H1 (cell line): ENCODE measurements at regions not wholly inside any gene's neighbourhood (a gene's known extent, or its start where the extent isn't known, plus 50 kb on each side); places are given as distances from the start of the nearest gene placed in this dataset.

Source experiments
- CTCF ChIA-PET: fragments of 300-600 bp; sonication (Branson Sonifier 250); formaldehyde crosslinking; loops from one replicate; lab custom pipeline; 2021; ENCODE audit not compliant: partially characterized antibody; lab: Charles Lee
- POLR2A ChIA-PET: fragments of 300-600 bp; sonication (Branson Sonifier 250); formaldehyde crosslinking; loops from one replicate; lab custom pipeline; 2021; ENCODE audit warnings: inconsistent platforms; ENCODE audit not compliant: partially characterized antibody; lab: Charles Lee
- DNase-seq, 2 experiments: peaks; one replicate each; pipeline versions ENCODE4 v3.0.0 to v3.0.0-alpha.2; 2010 to 2022; ENCODE audit warnings: low spot score in 2 of 2, low read depth in 1 of 2, mixed read lengths in 1 of 2
- FAIRE-seq: peaks from 2 replicates; lab custom pipeline; 2011; peaks lifted over from hg19 to GRCh38; lab: Jason Lieb, UNC
- H2AFZ ChIP-seq: 2 replicates; pipeline ENCODE4 v1.8.1; 2012; ENCODE audit warnings: low read length, inconsistent platforms
- H2AK5ac ChIP-seq: 2 replicates; pipeline ENCODE4 v1.6.1; 2013; ENCODE audit warnings: low read depth, low read length
- H2BK120ac ChIP-seq: replicated peaks from 2 replicates; pipeline ENCODE3; 2013; ENCODE audit warnings: low read depth, low read length, inconsistent platforms
- H2BK12ac ChIP-seq: 2 replicates; pipeline ENCODE4 v1.6.1; 2013; ENCODE audit warnings: low read depth, low read length
- H2BK15ac ChIP-seq: 2 replicates; pipeline ENCODE4 v1.6.1; 2013; ENCODE audit warnings: low read length
- H2BK20ac ChIP-seq: 2 replicates; pipeline ENCODE4 v1.6.1; 2013; ENCODE audit warnings: low read length
- H2BK5ac ChIP-seq: 2 replicates; pipeline ENCODE4 v1.6.1; 2013; ENCODE audit warnings: low read depth, low read length
- H3K14ac ChIP-seq: 2 replicates; pipeline ENCODE4 v1.6.1; 2013; ENCODE audit warnings: inconsistent platforms; ENCODE audit not compliant: insufficient read length
- H3K18ac ChIP-seq: 2 replicates; pipeline ENCODE4 v1.6.1; 2013; ENCODE audit warnings: low read length; ENCODE audit errors: extremely low read depth
- H3K23ac ChIP-seq: 2 replicates; pipeline ENCODE4 v1.6.1; 2013; ENCODE audit warnings: inconsistent platforms; ENCODE audit not compliant: insufficient read length
- H3K23me2 ChIP-seq: 2 replicates; pipeline ENCODE4 v1.6.1; 2013; ENCODE audit warnings: low read depth, low read length
- H3K27ac ChIP-seq: 2 replicates; pipeline ENCODE4 v1.6.1; 2011; ENCODE audit warnings: low read depth, low read length, inconsistent platforms
- H3K27me3 ChIP-seq, 4 experiments: replicated peaks in 1 of 4; 1 replicate in 1 of 4; 2 replicates in 3 of 4; pipeline versions ENCODE4 v1.6.1 to v1.8.1; 2011 to 2013; ENCODE audit warnings: low read length in 3 of 4, mild to moderate bottlenecking in 3 of 4, inconsistent platforms in 2 of 4, mixed read lengths in 2 of 4, moderate library complexity in 1 of 4; ENCODE audit not compliant: control insufficient read depth in 3 of 4, insufficient read depth in 3 of 4; ENCODE audit errors: extremely low read depth in 1 of 4
- H3K36me3 ChIP-seq, 4 experiments: 2 replicates each; pipeline versions ENCODE4 v1.6.1 to v1.8.1; 2011 to 2013; ENCODE audit warnings: mild to moderate bottlenecking in 4 of 4, low read length in 3 of 4, moderate library complexity in 2 of 4, control low read depth in 1 of 4, inconsistent platforms in 1 of 4; ENCODE audit not compliant: insufficient read depth in 4 of 4, control insufficient read depth in 2 of 4
- H3K4ac ChIP-seq: replicated peaks from 2 replicates; pipeline ENCODE3; 2013; ENCODE audit warnings: low read length, low read depth, mixed read lengths, inconsistent platforms; ENCODE audit not compliant: insufficient read length
- H3K4me1 ChIP-seq, 4 experiments: replicated peaks in 1 of 4; 1 replicate in 1 of 4; 2 replicates in 3 of 4; pipeline versions ENCODE4 v1.6.1 to v1.8.1; 2011 to 2013; ENCODE audit warnings: low read length in 3 of 4, inconsistent platforms in 2 of 4, mixed read lengths in 1 of 4; ENCODE audit not compliant: insufficient read depth in 4 of 4, control insufficient read depth in 3 of 4
- H3K4me2 ChIP-seq, 2 experiments: 2 replicates each; pipeline versions ENCODE4 v1.6.1 to v1.8.1; 2011 to 2013; ENCODE audit warnings: low read depth in 2 of 2, low read length in 2 of 2, control low read depth in 1 of 2, inconsistent platforms in 1 of 2, mild to moderate bottlenecking in 1 of 2; ENCODE audit not compliant: insufficient read depth in 1 of 2
- H3K4me3 ChIP-seq, 4 experiments: fragments of 200-600, 300-600 bp in 1 of 4; sonication (generic), shearing (Covaris generic), sonication (Bioruptor Twin) in 1 of 4; 2 replicates each; pipeline versions ENCODE4 v1.5.1 to v1.8.1; 2011 to 2016; ENCODE audit warnings: low read length in 4 of 4, low read depth in 3 of 4, control low read depth in 2 of 4, inconsistent platforms in 2 of 4, mild to moderate bottlenecking in 2 of 4, mixed read lengths in 1 of 4, moderate library complexity in 1 of 4; ENCODE audit not compliant: insufficient read depth in 2 of 4; ENCODE audit errors: extremely low read depth in 1 of 4
- H3K56ac ChIP-seq: replicated peaks from 2 replicates; pipeline ENCODE3; 2013; ENCODE audit warnings: low read depth, mild to moderate bottlenecking, mixed read lengths, low read length, inconsistent platforms; ENCODE audit not compliant: insufficient read length
- H3K79me1 ChIP-seq: 2 replicates; pipeline ENCODE4 v1.6.1; 2013; ENCODE audit warnings: low read depth, low read length, control low read depth
- H3K79me2 ChIP-seq, 2 experiments: 2 replicates each; pipeline versions ENCODE4 v1.6.1 to v1.8.1; 2012 to 2013; ENCODE audit warnings: low read length in 2 of 2, mild to moderate bottlenecking in 2 of 2, inconsistent platforms in 1 of 2; ENCODE audit not compliant: insufficient read depth in 2 of 2, control insufficient read depth in 1 of 2
- H3K9ac ChIP-seq, 4 experiments: replicated peaks in 1 of 4; 1 replicate in 1 of 4; 2 replicates in 3 of 4; pipeline versions ENCODE4 v1.6.1 to v1.8.1; 2011 to 2013; ENCODE audit warnings: low read depth in 3 of 4, low read length in 3 of 4, control low read depth in 2 of 4, mild to moderate bottlenecking in 2 of 4, moderate library complexity in 2 of 4, inconsistent platforms in 1 of 4; ENCODE audit errors: extremely low read depth in 1 of 4
- H3K9me3 ChIP-seq, 2 experiments: 2 replicates each; pipeline versions ENCODE4 v1.6.1 to v1.8.1; 2012 to 2013; ENCODE audit warnings: mild to moderate bottlenecking in 2 of 2, moderate library complexity in 2 of 2, control low read depth in 1 of 2, inconsistent platforms in 1 of 2, low read depth in 1 of 2, low read length in 1 of 2, mixed read lengths in 1 of 2; ENCODE audit not compliant: insufficient read depth in 2 of 2
- H4K20me1 ChIP-seq, 2 experiments: replicated peaks in 1 of 2; 2 replicates each; pipeline versions ENCODE3 to v1.8.1; 2011 to 2013; ENCODE audit warnings: inconsistent platforms in 2 of 2, low read length in 2 of 2, mild to moderate bottlenecking in 1 of 2; ENCODE audit not compliant: insufficient read depth in 2 of 2, control insufficient read depth in 1 of 2
- H4K5ac ChIP-seq: 2 replicates; pipeline ENCODE4 v1.6.1; 2013; ENCODE audit warnings: low read length, low read depth, mixed read lengths, inconsistent platforms; ENCODE audit not compliant: insufficient read length
- H4K8ac ChIP-seq: 2 replicates; pipeline ENCODE4 v1.8.0; 2013; ENCODE audit warnings: mild to moderate bottlenecking, moderate library complexity, low read length, inconsistent platforms; ENCODE audit not compliant: insufficient read depth; ENCODE audit errors: extremely low read depth
- H4K91ac ChIP-seq: replicated peaks from 2 replicates; pipeline ENCODE3; 2013; ENCODE audit warnings: low read length, mixed read lengths, inconsistent platforms; ENCODE audit not compliant: insufficient read length
- CHD2 ChIP-seq: IDR thresholded peaks from 2 replicates; pipeline ENCODE4 v1.6.1; 2012; ENCODE audit warnings: low read length, improper control_type of control experiment
- EP300 ChIP-seq, 2 experiments: IDR thresholded peaks; 1 replicate in 1 of 2; 2 replicates in 1 of 2; pipeline ENCODE4 v1.6.1; 2011 to 2012; ENCODE audit warnings: low read depth in 2 of 2, low read length in 2 of 2, mild to moderate bottlenecking in 2 of 2, borderline replicate concordance in 1 of 2, inconsistent platforms in 1 of 2, moderate library complexity in 1 of 2
- JUN ChIP-seq: IDR thresholded peaks from 2 replicates; pipeline ENCODE4 v1.6.1; 2011; ENCODE audit warnings: low read depth, mild to moderate bottlenecking, improper control_type of control experiment, low read length
- RAD21 ChIP-seq, 2 experiments: IDR thresholded peaks in 1 of 2; conservative IDR thresholded peaks in 1 of 2; 2 replicates each; pipeline ENCODE4 v1.6.1; 2011; ENCODE audit warnings: low read depth in 2 of 2, low read length in 2 of 2, improper control_type of control experiment in 1 of 2, inconsistent platforms in 1 of 2, mild to moderate bottlenecking in 1 of 2, moderate library complexity in 1 of 2
- SAP30 ChIP-seq: fragments of 300-600 bp; sonication (generic); IDR thresholded peaks from 2 replicates; pipeline ENCODE4 v1.7.1; 2012; ENCODE audit warnings: low read length, moderate library complexity, mild to moderate bottlenecking, inconsistent platforms; ENCODE audit not compliant: insufficient read depth, insufficient replicate concordance
- SRF ChIP-seq: IDR thresholded peaks from 2 replicates; pipeline ENCODE4 v1.6.1; 2011; ENCODE audit warnings: mild to moderate bottlenecking, low read depth, low read length, moderate library complexity
- WGBS, 2 experiments: shearing (Covaris generic) in 1 of 2; methylation state at CpG; one replicate each; pipeline versions ENCODE4 v1.1.6 to v1.1.7; 2013 to 2015; ENCODE audit warnings: low lambda C conversion rate in 2 of 2, mixed read lengths in 2 of 2, inconsistent platforms in 1 of 2, low coverage in 1 of 2, missing lambda C conversion rate in 1 of 2; ENCODE audit not compliant: insufficient replicate concordance in 2 of 2, insufficient coverage in 1 of 2, insufficient read length in 1 of 2; ENCODE audit errors: extremely low coverage in 1 of 2, missing lambda C conversion rate in 1 of 2; 5-methylcytosine and 5-hydroxymethylcytosine counted together

DNA sequence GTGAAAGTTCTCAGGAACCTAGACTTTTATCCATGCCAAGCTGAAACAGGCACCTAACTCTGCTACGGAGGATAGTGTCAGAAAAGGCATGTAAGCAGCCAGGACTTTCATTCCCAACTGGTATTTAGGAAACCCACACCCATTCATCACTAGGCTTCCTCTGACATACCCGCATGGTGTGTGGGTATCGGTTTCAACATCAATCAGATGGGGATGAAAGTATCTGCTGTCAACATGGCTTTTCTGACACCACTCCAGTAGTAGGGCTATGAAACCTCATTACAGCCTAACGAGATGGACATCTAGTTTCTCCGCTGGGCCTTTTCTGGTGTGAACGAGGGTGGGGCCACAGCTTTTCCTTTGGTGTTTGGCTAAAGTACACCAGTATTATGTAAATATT, 1178.3 kb downstream of the CDH11 start:
- Histone ChIP-seq H3K4me2 (no peak overlapping the region), H3K79me1 (no peaks in the 10 kb centered on the region), H3K18ac (no peak overlapping the region), H3K27ac (no peak overlapping the region), H2BK12ac (no peak overlapping the region), H3K23me2 (no peaks in the 10 kb centered on the region), H3K79me2 (no peaks in the 10 kb centered on the region), H4K91ac (no peak overlapping the region), H3K36me3 (no peaks in the 10 kb centered on the region), H3K4me3 (no peak overlapping the region), H3K4me1 (no peaks in the 10 kb centered on the region), H2BK5ac (no peak overlapping the region), H2AK5ac (no peak overlapping the region), H4K20me1 (no peaks in the 10 kb centered on the region), H2BK120ac (no peak overlapping the region), H3K56ac (no peak overlapping the region), H2BK15ac (no peak overlapping the region), H3K14ac (no peak overlapping the region), H4K8ac (no peak overlapping the region), H3K23ac (no peak overlapping the region), H3K9ac (no peak overlapping the region), H3K9me3 (no peaks in the 10 kb centered on the region), H4K5ac (no peak overlapping the region), H3K4ac (no peak overlapping the region), H3K27me3 (no peaks in the 10 kb centered on the region), H2AFZ (no peak overlapping the region), H2BK20ac (no peak overlapping the region)
- DNase-seq (no peak), FAIRE-seq (no peak)
- WGBS, 2 experiments, result 91% methylated on average over 6 of the region's 6 CpGs; no CpG with 5 or more reads in 1 of the 2 experiments
- POLR2A ChIA-PET, result no interaction called here
- CTCF ChIA-PET, result no interaction called here
- TF ChIP-seq SRF (no peak), EP300 (IDR thresholded peaks at IDR 0.05; ENCODE audit: borderline replicate concordance in 1 of 2, low read depth in 2 of 2, low read length in 2 of 2) (no peak), JUN (no peak), SAP30 (no peak), RAD21 (IDR thresholded peaks at IDR 0.05 in 1 of 2, conservative IDR thresholded peaks at IDR 0.05 in 1 of 2; ENCODE audit: low read depth in 2 of 2, low read length in 2 of 2) (no peak), CHD2 (no peak)
